ENCODE measurements at regions not wholly inside any gene's neighbourhood (a gene's known extent, or its start where the extent isn't known, plus 50 kb on each side); places are given as distances from the start of the nearest gene placed in this dataset.

GRCh38 chr18:75681538-75682115 lies 254.1 kb upstream of the SMIM21 start:
- no peaks in the 10 kb centered on the region for H3K36me3 ChIP-seq
- no peak overlapping the region for H3K4me3 ChIP-seq
- no peaks in the 10 kb centered on the region for H3K9me3 ChIP-seq
- no peak for TF ChIP-seq POLR2AphosphoS5 (IDR thresholded peaks at IDR 0.05)
- no peak overlapping the region for H3K27ac ChIP-seq
- H3K27me3 ChIP-seq: no peaks in the 10 kb centered on the region
- 92% methylated on average over 7 of the region's 7 CpGs for WGBS
- no peak for DNase-seq (ENCODE audit: low spot score in 2 of 2)
- no peaks in the 10 kb centered on the region for H3K4me1 ChIP-seq

- DNase-seq (ENCODE audit: low spot score in 2 of 2): no peak
- TF ChIP-seq CTCF (IDR thresholded peaks at IDR 0.05) (no peak), EP300 (IDR thresholded peaks at IDR 0.05) (no peak), POLR2A (IDR thresholded peaks at IDR 0.05) (no peak)
- no peak overlapping the region for H3K27ac ChIP-seq
These were observed 251.8 kb upstream of the SMIM21 start for GRCh38 chr18:75679331-75679730.

GRCh38 chr18:75678627-75679026 lies 251.1 kb upstream of the SMIM21 start:
- Histone ChIP-seq H3K36me3 (no peaks in the 10 kb centered on the region), H3K27ac (no peak overlapping the region), H3K4me3 (no peak overlapping the region), H3K9me3 (no peaks in the 10 kb centered on the region), H3K27me3 (no peaks in the 10 kb centered on the region), H3K4me1 (no peaks in the 10 kb centered on the region)
- no peak for DNase-seq (ENCODE audit: low spot score in 2 of 2)
- 14% methylated on average over 7 of the region's 7 CpGs for WGBS
- TF ChIP-seq POLR2A (IDR thresholded peaks at IDR 0.05) (no peak), POLR2AphosphoS5 (IDR thresholded peaks at IDR 0.05) (no peak), EP300 (IDR thresholded peaks at IDR 0.05) (no peak), CTCF (IDR thresholded peaks at IDR 0.05) (no peak)

More at GRCh38 chr18:75679331-75679730, 251.8 kb upstream of the SMIM21 start:
- H3K36me3 ChIP-seq: no peaks in the 10 kb centered on the region
- no peaks in the 10 kb centered on the region for H3K4me1 ChIP-seq
- H3K27me3 ChIP-seq: no peaks in the 10 kb centered on the region
- H3K9me3 ChIP-seq: no peaks in the 10 kb centered on the region
- WGBS: 85% methylated on average over 13 of the region's 13 CpGs
- no peak overlapping the region for H3K4me3 ChIP-seq

- no peak for TF ChIP-seq POLR2A (IDR thresholded peaks at IDR 0.05)
- no peak for TF ChIP-seq EP300 (IDR thresholded peaks at IDR 0.05)
- no peak for TF ChIP-seq CTCF (IDR thresholded peaks at IDR 0.05)
- no peak for TF ChIP-seq POLR2AphosphoS5 (IDR thresholded peaks at IDR 0.05)
- 70% methylated on average over 2 of the region's 2 CpGs for WGBS
- H3K4me1 ChIP-seq: no peaks in the 10 kb centered on the region
- H3K27me3 ChIP-seq: no peaks in the 10 kb centered on the region
- no peaks in the 10 kb centered on the region for H3K9me3 ChIP-seq
- no peak for DNase-seq (ENCODE audit: low spot score in 2 of 2)
- H3K27ac ChIP-seq: no peak overlapping the region
- no peaks in the 10 kb centered on the region for H3K36me3 ChIP-seq
- H3K4me3 ChIP-seq: no peak overlapping the region
These were observed 250.4 kb upstream of the SMIM21 start for GRCh38 chr18:75677696-75678455.

- DNase-seq (ENCODE audit: low spot score in 2 of 2): no peak
- TF ChIP-seq POLR2A (IDR thresholded peaks at IDR 0.05): no peak
- no peak for TF ChIP-seq CTCF (IDR thresholded peaks at IDR 0.05)
- no peak for TF ChIP-seq POLR2AphosphoS5 (IDR thresholded peaks at IDR 0.05)
- no peak for TF ChIP-seq EP300 (IDR thresholded peaks at IDR 0.05)
- no peaks in the 10 kb centered on the region for H3K36me3 ChIP-seq
- H3K4me3 ChIP-seq: no peak overlapping the region
- no peak overlapping the region for H3K27ac ChIP-seq
- 86% methylated on average over 1 of the region's 1 CpG for WGBS
- no peaks in the 10 kb centered on the region for H3K4me1 ChIP-seq
- no peaks in the 10 kb centered on the region for H3K27me3 ChIP-seq
- H3K9me3 ChIP-seq: peaks cover 13% of the 10 kb centered on the region
These were observed 233.4 kb upstream of the SMIM21 start for GRCh38 chr18:75660932-75661331.

Measured in suprapubic skin (tissue), 4 donors.